Endothelial cell of hepatic sinusoid (primary cell): ENCODE measurements at regions not wholly inside any gene's neighbourhood (a gene's known extent, or its start where the extent isn't known, plus 50 kb on each side); places are given as distances from the start of the nearest gene placed in this dataset.

ENCODE experiments used
- in situ Hi-C: cut with HindIII; loops from 2 replicates; pipeline ENCODE4 v1.10.0; 2017; ENCODE audit warnings: low sequenced_read_pairs

- in situ Hi-C loops, result loop anchor here (5.0 to 10.0 kb wide), 2 partner anchors 33 to 50 kb away; no protein-coding TSS in a partner anchor
Observed at GRCh38 chr15:77824361-77825251, 191.9 kb upstream of the LINGO1 start.

GRCh38 chr15:77823736-77824135, 191.0 kb upstream of the LINGO1 start:
- in situ Hi-C loops, result loop anchor here (5.0 to 10.0 kb wide), 2 partner anchors 34 to 49 kb away; no protein-coding TSS in a partner anchor

- in situ Hi-C loops, result loop anchor here (5.0 to 10.0 kb wide), 2 partner anchors 35 to 48 kb away; no protein-coding TSS in a partner anchor
Observed at GRCh38 chr15:77822631-77823230, 190.0 kb upstream of the LINGO1 start.

GRCh38 chr15:77821959-77822256, 189.2 kb upstream of the LINGO1 start:
- in situ Hi-C loops, result loop anchor here (5.0 to 10.0 kb wide), 2 partner anchors 35 to 47 kb away; no protein-coding TSS in a partner anchor

- in situ Hi-C loops, result loop anchor here (5.0 to 10.0 kb wide), 2 partner anchors 36 to 47 kb away; no protein-coding TSS in a partner anchor
Observed at GRCh38 chr15:77821188-77821958, 188.7 kb upstream of the LINGO1 start.

GRCh38 chr15:77819851-77820728, 187.4 kb upstream of the LINGO1 start:
- in situ Hi-C loops, result loop anchor here (5.0 to 10.0 kb wide), 2 partner anchors 37 to 45 kb away; no protein-coding TSS in a partner anchor

GRCh38 chr15:77819048-77819850, 186.5 kb upstream of the LINGO1 start:
- in situ Hi-C loops, result no loop called here

GRCh38 chr15:77818484-77819047, 185.9 kb upstream of the LINGO1 start:
- in situ Hi-C loops, result no loop called here

- in situ Hi-C loops, result no loop called here
Observed at GRCh38 chr15:77817434-77817833, 184.7 kb upstream of the LINGO1 start.

GRCh38 chr15:77816983-77817382, 184.3 kb upstream of the LINGO1 start:
- in situ Hi-C loops, result no loop called here

- in situ Hi-C loops, result no loop called here
Observed at GRCh38 chr15:77815015-77815414, 182.3 kb upstream of the LINGO1 start.

GRCh38 chr15:77812664-77813063, 180.0 kb upstream of the LINGO1 start:
- in situ Hi-C loops, result no loop called here

- in situ Hi-C loops, result no loop called here
Observed at GRCh38 chr15:77811270-77811669, 178.6 kb upstream of the LINGO1 start.

- in situ Hi-C loops, result no loop called here
Observed at GRCh38 chr15:77810130-77810571, 177.4 kb upstream of the LINGO1 start.

GRCh38 chr15:77808581-77809177, 176.0 kb upstream of the LINGO1 start:
- in situ Hi-C loops, result no loop called here

GRCh38 chr15:77808075-77808474, 175.4 kb upstream of the LINGO1 start:
- in situ Hi-C loops, result no loop called here

- in situ Hi-C loops, result no loop called here
Observed at GRCh38 chr15:77807611-77808010, 174.9 kb upstream of the LINGO1 start.

GRCh38 chr15:77807115-77807514, 174.4 kb upstream of the LINGO1 start:
- in situ Hi-C loops, result no loop called here

- in situ Hi-C loops, result no loop called here
Observed at GRCh38 chr15:77804210-77804609, 171.5 kb upstream of the LINGO1 start.
